OCI-LY7 (cell line): ENCODE measurements at regions not wholly inside any gene's neighbourhood (a gene's known extent, or its start where the extent isn't known, plus 50 kb on each side); places are given as distances from the start of the nearest gene placed in this dataset.

Source experiments
- CTCF ChIP-seq: fragments of 200-600 bp; sonication (generic); conservative IDR thresholded peaks from 2 replicates; pipeline ENCODE4 v1.5.1; 2014; ENCODE audit warnings: mild to moderate bottlenecking, antibody characterized with exemption, low read length, moderate library complexity, mixed read lengths
- EZH2phosphoT487 ChIP-seq: fragments of 200-600 bp; sonication (generic); IDR thresholded peaks from 2 replicates; pipeline ENCODE4 v1.6.1; 2018; ENCODE audit warnings: low read depth, borderline replicate concordance, mild to moderate bottlenecking, mixed run types, antibody characterized with exemption, low read length, moderate library complexity, mixed read lengths

GRCh38 chr4:26204249-26204825 lies 116.5 kb upstream of the RBPJ start:
- no peak for TF ChIP-seq CTCF
- no peak for TF ChIP-seq EZH2phosphoT487
